ENCODE measurements at regions not wholly inside any gene's neighbourhood (a gene's known extent, or its start where the extent isn't known, plus 50 kb on each side); places are given as distances from the start of the nearest gene placed in this dataset.
"Not testable (repeated sequence)": the region's sequence is repeated elsewhere in the genome, so short reads cannot be mapped to it uniquely, and the experiment has no call there.

DNA sequence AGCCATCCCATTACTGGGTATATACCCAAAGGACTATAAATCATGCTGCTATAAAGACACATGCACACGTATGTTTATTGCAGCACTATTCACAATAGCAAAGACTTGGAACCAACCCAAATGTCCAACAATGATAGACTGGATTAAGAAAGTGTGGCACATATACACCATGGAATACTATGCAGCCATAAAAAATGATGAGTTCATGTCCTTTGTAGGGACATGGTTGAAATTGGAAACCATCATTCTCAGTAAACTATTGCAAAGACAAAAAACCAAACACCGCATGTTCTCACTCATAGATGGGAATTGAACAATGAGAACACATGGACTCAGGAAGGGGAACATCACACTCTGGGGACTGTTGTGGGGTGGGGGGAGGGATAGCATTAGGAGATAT, 85.7 kb upstream of the PPP2R5C start:
- H3K36me3 Mint-ChIP-seq, DNase-seq: not testable (repeated sequence)

DNA sequence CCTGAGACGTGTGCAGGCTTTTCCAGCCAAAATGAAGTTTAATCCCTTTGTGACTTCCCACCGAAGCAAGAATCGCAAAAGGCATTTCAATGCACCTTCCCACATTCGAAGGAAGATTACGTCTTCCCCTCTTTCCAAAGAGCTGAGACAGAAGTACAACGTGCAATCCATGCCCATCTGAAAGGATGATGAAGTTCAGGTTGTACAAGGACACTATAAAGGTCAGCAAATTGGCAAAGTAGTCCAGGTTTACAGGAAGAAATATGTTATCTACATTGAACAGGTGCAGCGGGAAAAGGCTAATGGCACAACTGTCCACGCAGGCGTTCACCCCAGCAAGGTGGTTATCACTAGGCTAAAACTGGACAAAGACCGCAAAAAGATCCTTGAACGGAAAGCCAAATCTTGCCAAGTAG, 83.6 kb upstream of the PPP2R5C start:
- not testable (repeated sequence) for H3K4me1 Mint-ChIP-seq; H3K4me1 ChIP-seq (ENCODE audit: control insufficient read depth, insufficient read depth, low read length, poor library complexity, severe bottlenecking); H3K27me3 ChIP-seq (ENCODE audit: control insufficient read depth, insufficient read depth, low read length); H3K4me3 Mint-ChIP-seq; ATAC-seq (ENCODE audit: low read depth in 2 of 2); H3K36me3 ChIP-seq (ENCODE audit: control insufficient read depth, insufficient read depth, low read length); H3K9me3 ChIP-seq (ENCODE audit: control insufficient read depth in 2 of 2, low read length in 2 of 2); DNase-seq; H3K36me3 Mint-ChIP-seq; H3K27ac Mint-ChIP-seq; H3K4me3 ChIP-seq (ENCODE audit: low read depth, low read length); H3K27ac ChIP-seq (ENCODE audit: insufficient read depth, low read length, poor library complexity, severe bottlenecking); H3K9me3 Mint-ChIP-seq
- H3K27me3 Mint-ChIP-seq, result peaks cover 14% of the 10 kb centered on the region

More for the DNA sequence above, 85.7 kb upstream of the PPP2R5C start:
- not testable (repeated sequence) for H3K4me3 Mint-ChIP-seq; ATAC-seq (ENCODE audit: low read depth in 2 of 2); H3K4me1 Mint-ChIP-seq; H3K27ac ChIP-seq (ENCODE audit: insufficient read depth, low read length, poor library complexity, severe bottlenecking); H3K36me3 ChIP-seq (ENCODE audit: control insufficient read depth, insufficient read depth, low read length); H3K4me3 ChIP-seq (ENCODE audit: low read depth, low read length); H3K27me3 ChIP-seq (ENCODE audit: control insufficient read depth, insufficient read depth, low read length); H3K4me1 ChIP-seq (ENCODE audit: control insufficient read depth, insufficient read depth, low read length, poor library complexity, severe bottlenecking); H3K9me3 ChIP-seq (ENCODE audit: control insufficient read depth in 2 of 2, low read length in 2 of 2); H3K27ac Mint-ChIP-seq
- Mint-ChIP-seq H3K9me3 (peaks cover 0 to 14% (median 6%) of the 10 kb centered on the region in 7 donors), H3K27me3 (peaks cover 34% of the 10 kb centered on the region)

DNA sequence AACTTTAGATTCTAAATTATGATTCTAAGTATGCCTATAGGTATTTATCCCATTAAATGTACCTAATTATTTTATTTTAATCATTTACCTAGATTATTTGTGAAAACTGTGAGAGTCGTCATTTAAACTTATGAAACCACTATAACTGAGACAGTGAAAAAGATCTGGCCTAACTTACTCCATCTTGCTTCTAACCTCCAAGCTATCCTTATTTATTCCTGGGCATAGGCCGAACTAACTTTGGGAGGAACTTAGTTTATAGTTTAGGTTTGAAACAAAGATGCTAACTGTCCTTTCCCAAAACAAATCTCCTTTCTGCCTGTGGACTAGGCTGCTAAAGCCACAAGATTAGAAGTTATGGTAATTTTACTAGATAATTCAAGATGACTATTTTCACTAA, 79.7 kb upstream of the PPP2R5C start:
- ATAC-seq (ENCODE audit: low read depth in 2 of 2), result no peak
- Mint-ChIP-seq H3K4me3 (no peak overlapping the region), H3K9me3 (peaks cover 0 to 2% (median 0%) of the 10 kb centered on the region in 7 donors), H3K36me3 (no peaks in the 10 kb centered on the region), H3K4me1 (no peaks in the 10 kb centered on the region), H3K27me3 (peaks cover 14% of the 10 kb centered on the region), H3K27ac (no peak overlapping the region)
- Histone ChIP-seq H3K4me1 (ENCODE audit: control insufficient read depth, insufficient read depth, low read length, poor library complexity, severe bottlenecking) (no peaks in the 10 kb centered on the region), H3K27me3 (ENCODE audit: control insufficient read depth, insufficient read depth, low read length) (peaks cover 6% of the 10 kb centered on the region), H3K9me3 (ENCODE audit: control insufficient read depth in 2 of 2, low read length in 2 of 2) (no peaks in the 10 kb centered on the region), H3K36me3 (ENCODE audit: control insufficient read depth, insufficient read depth, low read length) (no peaks in the 10 kb centered on the region), H3K27ac (ENCODE audit: insufficient read depth, low read length, poor library complexity, severe bottlenecking) (no peak overlapping the region), H3K4me3 (ENCODE audit: low read depth, low read length) (no peak overlapping the region)
- DNase-seq, result no peak

DNA sequence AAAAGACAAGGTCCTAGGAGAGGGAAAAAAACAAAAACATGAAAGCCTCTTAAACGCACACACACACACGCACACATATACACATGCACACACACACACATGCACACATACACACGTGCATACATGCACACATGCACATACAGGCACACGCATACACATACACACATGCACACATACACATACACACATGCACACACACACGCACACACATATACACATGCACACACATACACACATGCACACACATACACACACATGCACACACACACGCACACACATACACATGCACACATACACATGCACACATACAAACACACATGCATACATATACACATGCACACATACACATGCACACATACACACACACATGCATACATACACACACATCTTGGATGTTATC, 78.1 kb upstream of the PPP2R5C start:
- H3K4me1 ChIP-seq (ENCODE audit: control insufficient read depth, insufficient read depth, low read length, poor library complexity, severe bottlenecking), result no peaks in the 10 kb centered on the region
- no peak overlapping the region for H3K27ac ChIP-seq (ENCODE audit: insufficient read depth, low read length, poor library complexity, severe bottlenecking)
- ATAC-seq (ENCODE audit: low read depth in 2 of 2) (no peak), DNase-seq (no peak)
- H3K9me3 Mint-ChIP-seq, result peaks cover 0 to 2% (median 0%) of the 10 kb centered on the region in 7 donors
- H3K4me1 Mint-ChIP-seq, result no peaks in the 10 kb centered on the region
- no peak overlapping the region for H3K27ac Mint-ChIP-seq
- H3K4me3 Mint-ChIP-seq, result no peak overlapping the region
- H3K27me3 Mint-ChIP-seq, result peaks cover 20% of the 10 kb centered on the region
- H3K27me3 ChIP-seq (ENCODE audit: control insufficient read depth, insufficient read depth, low read length), result peaks cover 6% of the 10 kb centered on the region
- H3K9me3 ChIP-seq (ENCODE audit: control insufficient read depth in 2 of 2, low read length in 2 of 2), result no peaks in the 10 kb centered on the region
- H3K36me3 ChIP-seq (ENCODE audit: control insufficient read depth, insufficient read depth, low read length), result no peaks in the 10 kb centered on the region
- no peak overlapping the region for H3K4me3 ChIP-seq (ENCODE audit: low read depth, low read length)
- no peaks in the 10 kb centered on the region for H3K36me3 Mint-ChIP-seq

- Mint-ChIP-seq H3K36me3 (no peaks in the 10 kb centered on the region), H3K4me1 (no peaks in the 10 kb centered on the region), H3K27me3 (peaks cover 16% of the 10 kb centered on the region), H3K27ac (no peak overlapping the region), H3K4me3 (no peak overlapping the region), H3K9me3 (peaks cover 0 to 2% (median 0%) of the 10 kb centered on the region in 7 donors)
- H3K4me1 ChIP-seq (ENCODE audit: control insufficient read depth, insufficient read depth, low read length, poor library complexity, severe bottlenecking), result no peaks in the 10 kb centered on the region
- ATAC-seq (ENCODE audit: low read depth in 2 of 2) (no peak), DNase-seq (no peak)
- peaks cover 2% of the 10 kb centered on the region for H3K27me3 ChIP-seq (ENCODE audit: control insufficient read depth, insufficient read depth, low read length)
- no peak overlapping the region for H3K27ac ChIP-seq (ENCODE audit: insufficient read depth, low read length, poor library complexity, severe bottlenecking)
- no peak overlapping the region for H3K4me3 ChIP-seq (ENCODE audit: low read depth, low read length)
- H3K9me3 ChIP-seq (ENCODE audit: control insufficient read depth in 2 of 2, low read length in 2 of 2), result no peaks in the 10 kb centered on the region
- no peaks in the 10 kb centered on the region for H3K36me3 ChIP-seq (ENCODE audit: control insufficient read depth, insufficient read depth, low read length)
Measured at GRCh38 chr14:101687756-101688546, 73.6 kb upstream of the PPP2R5C start.

DNA sequence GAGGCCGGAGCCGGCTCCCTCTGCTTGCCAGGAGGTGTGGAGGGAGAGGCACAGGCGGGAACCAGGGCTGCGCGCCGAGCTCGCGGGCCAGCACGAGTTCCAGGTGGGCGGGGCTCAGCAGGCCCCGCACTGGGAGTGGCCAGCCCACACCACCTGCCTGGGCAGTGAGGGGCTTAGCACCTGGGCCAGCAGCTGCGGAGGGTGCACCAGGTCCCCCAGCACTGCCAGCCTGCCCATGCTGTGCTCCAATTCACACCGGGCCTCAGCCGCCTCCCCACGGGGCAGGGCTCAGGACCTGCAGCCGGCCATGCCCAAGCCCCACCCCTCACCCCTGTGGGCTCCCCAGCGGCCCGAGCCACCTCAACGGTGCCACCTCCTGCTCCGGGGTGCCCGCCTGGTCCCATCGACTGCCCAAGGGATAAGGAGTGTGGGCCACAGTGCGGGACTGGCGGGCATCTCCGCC, 72.4 kb upstream of the PPP2R5C start:
- Mint-ChIP-seq H3K27me3 (peaks cover 19% of the 10 kb centered on the region), H3K4me1 (no peaks in the 10 kb centered on the region), H3K4me3 (no peak overlapping the region), H3K27ac (no peak overlapping the region), H3K9me3 (peaks cover 0 to 2% (median 0%) of the 10 kb centered on the region in 7 donors), H3K36me3 (no peaks in the 10 kb centered on the region)
- no peak for ATAC-seq (ENCODE audit: low read depth in 2 of 2)
- H3K4me3 ChIP-seq (ENCODE audit: low read depth, low read length), result no peak overlapping the region
- H3K27me3 ChIP-seq (ENCODE audit: control insufficient read depth, insufficient read depth, low read length), result no peaks in the 10 kb centered on the region
- no peak overlapping the region for H3K27ac ChIP-seq (ENCODE audit: insufficient read depth, low read length, poor library complexity, severe bottlenecking)
- H3K36me3 ChIP-seq (ENCODE audit: control insufficient read depth, insufficient read depth, low read length), result no peaks in the 10 kb centered on the region
- H3K9me3 ChIP-seq (ENCODE audit: control insufficient read depth in 2 of 2, low read length in 2 of 2), result no peaks in the 10 kb centered on the region
- DNase-seq, result no peak
- no peaks in the 10 kb centered on the region for H3K4me1 ChIP-seq (ENCODE audit: control insufficient read depth, insufficient read depth, low read length, poor library complexity, severe bottlenecking)

DNA sequence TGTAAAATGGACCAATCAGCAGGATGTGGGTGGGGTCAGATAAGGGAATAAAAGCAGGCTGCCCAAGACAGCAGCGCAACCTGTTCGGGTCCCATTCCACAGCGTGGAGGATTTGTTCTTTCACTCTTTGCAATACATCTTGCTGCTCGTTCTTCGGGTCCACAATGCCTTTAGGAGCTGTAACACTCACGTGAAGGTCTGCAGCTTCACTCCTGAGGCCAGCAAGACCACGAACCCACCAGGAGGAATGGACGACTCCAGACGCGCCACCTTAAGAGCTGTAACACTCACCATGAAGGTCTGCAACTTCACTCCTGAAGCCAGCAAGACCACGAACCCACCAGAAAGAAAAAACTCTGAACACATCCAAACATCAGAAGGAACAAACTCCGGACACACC, 71.5 kb upstream of the PPP2R5C start:
- not testable (repeated sequence) for H3K36me3 Mint-ChIP-seq; H3K4me3 ChIP-seq (ENCODE audit: low read depth, low read length); H3K9me3 ChIP-seq (ENCODE audit: control insufficient read depth in 2 of 2, low read length in 2 of 2); H3K4me1 ChIP-seq (ENCODE audit: control insufficient read depth, insufficient read depth, low read length, poor library complexity, severe bottlenecking); H3K27ac ChIP-seq (ENCODE audit: insufficient read depth, low read length, poor library complexity, severe bottlenecking); H3K27ac Mint-ChIP-seq; H3K36me3 ChIP-seq (ENCODE audit: control insufficient read depth, insufficient read depth, low read length); H3K4me1 Mint-ChIP-seq; ATAC-seq (ENCODE audit: low read depth in 2 of 2); DNase-seq; H3K27me3 ChIP-seq (ENCODE audit: control insufficient read depth, insufficient read depth, low read length); H3K9me3 Mint-ChIP-seq; H3K4me3 Mint-ChIP-seq
- peaks cover 15% of the 10 kb centered on the region for H3K27me3 Mint-ChIP-seq

GRCh38 chr14:101695659-101696058, 65.8 kb upstream of the PPP2R5C start:
- no peaks in the 10 kb centered on the region for H3K36me3 Mint-ChIP-seq
- DNase-seq, result no peak
- H3K4me1 ChIP-seq (ENCODE audit: control insufficient read depth, insufficient read depth, low read length, poor library complexity, severe bottlenecking), result no peaks in the 10 kb centered on the region
- H3K27ac Mint-ChIP-seq, result no peak overlapping the region
- no peak overlapping the region for H3K27ac ChIP-seq (ENCODE audit: insufficient read depth, low read length, poor library complexity, severe bottlenecking)
- no peak overlapping the region for H3K4me3 Mint-ChIP-seq
- no peak overlapping the region for H3K4me3 ChIP-seq (ENCODE audit: low read depth, low read length)
- H3K4me1 Mint-ChIP-seq, result no peaks in the 10 kb centered on the region
- no peak for ATAC-seq (ENCODE audit: low read depth in 2 of 2)
- peaks cover 0 to 22% (median 6%) of the 10 kb centered on the region in 7 donors for H3K9me3 Mint-ChIP-seq
- peaks cover 28% of the 10 kb centered on the region for H3K27me3 Mint-ChIP-seq
- peaks cover 8 to 18% of the 10 kb centered on the region in 2 experiments for H3K9me3 ChIP-seq (ENCODE audit: control insufficient read depth in 2 of 2, low read length in 2 of 2)
- H3K27me3 ChIP-seq (ENCODE audit: control insufficient read depth, insufficient read depth, low read length), result peaks cover 6% of the 10 kb centered on the region
- no peaks in the 10 kb centered on the region for H3K36me3 ChIP-seq (ENCODE audit: control insufficient read depth, insufficient read depth, low read length)
